ENCODE measurements at regions not wholly inside any gene's neighbourhood (a gene's known extent, or its start where the extent isn't known, plus 50 kb on each side); places are given as distances from the start of the nearest gene placed in this dataset.
A peak's percentile ranks its signal among the peaks of the same experiment; 100 is the strongest.

DNA sequence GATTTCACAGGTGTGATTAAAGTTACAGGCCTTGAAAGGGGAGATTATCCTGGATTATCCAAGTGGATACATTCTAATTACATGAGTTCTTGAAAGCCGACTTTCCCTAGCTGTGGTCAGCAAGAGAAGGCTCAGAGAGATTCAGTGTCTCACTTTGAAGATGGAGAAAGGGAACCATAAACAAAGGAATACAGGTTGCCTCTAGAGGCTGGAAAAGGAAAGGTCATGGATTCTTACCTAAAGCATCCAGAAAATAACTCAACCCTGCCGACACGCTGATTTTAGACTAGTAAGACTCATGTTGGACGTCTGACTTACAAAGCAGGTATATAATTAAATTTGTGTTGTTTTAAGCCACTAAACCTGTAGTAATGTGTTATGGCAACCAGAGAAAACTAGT lies 1095.7 kb upstream of the ZEB2 start:
- no peak for DNase-seq (ENCODE audit: low read depth, low spot score)

DNA sequence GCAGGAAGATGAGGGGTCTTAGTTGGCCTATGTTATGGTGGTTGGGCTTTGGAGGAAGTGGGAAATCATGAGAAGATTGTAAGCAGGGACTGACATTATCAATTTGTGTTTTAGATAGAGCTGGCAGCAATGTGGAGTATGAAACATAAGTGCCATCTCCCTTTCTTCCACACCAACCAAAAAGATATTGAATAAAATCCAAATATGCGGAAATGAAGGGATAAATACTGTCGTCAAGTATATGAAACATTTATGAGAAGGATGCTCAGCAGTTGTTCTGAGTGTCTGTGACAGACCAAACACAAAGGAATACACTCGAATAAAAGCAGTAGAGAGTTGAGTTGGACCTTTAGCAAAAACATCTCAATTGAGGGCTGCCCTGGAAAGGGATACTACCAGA lies 1090.0 kb upstream of the ZEB2 start:
- DNase-seq (ENCODE audit: low read depth, low spot score) = no peak

DNA sequence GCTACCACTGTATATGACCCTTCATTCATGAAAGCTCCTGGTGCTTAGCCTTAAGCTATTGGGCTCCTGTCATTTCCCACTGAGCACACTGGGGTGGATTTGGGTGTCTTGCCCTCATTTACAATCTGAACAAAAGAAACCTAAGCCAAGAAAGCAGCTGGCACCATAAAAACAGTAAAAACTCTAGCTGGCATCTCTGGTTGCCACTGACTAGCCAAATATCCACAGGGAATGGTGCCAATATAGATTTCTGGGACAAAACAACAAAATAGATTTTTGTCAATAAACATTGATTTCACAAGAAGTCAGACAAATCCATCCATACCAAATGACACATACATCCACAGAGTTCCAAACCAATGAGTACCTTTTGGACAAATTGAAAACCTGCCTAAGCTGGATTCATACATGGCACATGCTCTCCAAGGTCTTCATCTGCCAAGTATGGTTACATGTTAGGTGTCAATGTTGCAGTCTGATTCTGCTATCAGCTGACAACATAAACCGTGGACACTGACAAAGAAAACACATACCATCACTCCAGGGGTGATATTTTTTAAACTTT lies 1081.5 kb upstream of the ZEB2 start:
- no peak for DNase-seq (ENCODE audit: low read depth, low spot score)

DNA sequence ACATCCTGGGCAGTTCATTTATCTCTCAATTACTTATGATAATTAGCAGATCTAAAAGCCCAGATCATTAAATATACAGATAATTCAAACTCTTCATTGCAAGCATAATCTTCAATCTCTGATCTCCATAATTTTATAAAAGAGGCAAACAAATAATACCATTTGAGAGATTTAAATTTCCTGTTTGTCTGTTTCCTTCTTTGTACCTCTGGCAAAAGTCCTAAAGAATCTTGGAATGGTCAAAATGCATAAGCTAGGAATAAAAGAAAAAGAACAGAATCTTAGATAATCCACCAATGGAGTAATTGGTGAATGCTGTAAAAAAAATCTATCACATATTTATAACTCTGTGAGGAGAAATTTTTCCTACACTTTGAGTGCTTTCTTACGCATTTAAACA lies 1080.9 kb upstream of the ZEB2 start:
- DNase-seq (ENCODE audit: low read depth, low spot score) = no peak

DNA sequence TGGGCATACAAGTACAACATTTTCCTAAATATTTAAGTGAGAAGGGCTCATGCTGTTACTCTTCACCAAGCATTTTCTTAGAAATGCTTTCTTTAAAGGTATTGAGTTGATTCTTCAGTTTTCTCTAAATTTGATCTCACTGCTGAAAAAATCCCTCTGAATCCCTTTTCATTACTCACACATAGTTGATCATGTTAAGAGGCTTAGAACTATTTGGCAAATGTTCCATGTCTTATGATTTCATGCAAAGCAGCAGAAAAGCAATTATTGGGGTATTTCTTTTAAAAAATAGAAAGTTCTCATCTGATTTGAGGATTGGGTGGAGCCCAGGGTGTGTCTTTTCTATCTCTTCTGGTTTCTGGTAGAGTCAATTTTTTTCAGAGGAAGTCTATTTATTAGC lies 1079.8 kb upstream of the ZEB2 start:
- DNase-seq (ENCODE audit: low read depth, low spot score) = no peak

DNA sequence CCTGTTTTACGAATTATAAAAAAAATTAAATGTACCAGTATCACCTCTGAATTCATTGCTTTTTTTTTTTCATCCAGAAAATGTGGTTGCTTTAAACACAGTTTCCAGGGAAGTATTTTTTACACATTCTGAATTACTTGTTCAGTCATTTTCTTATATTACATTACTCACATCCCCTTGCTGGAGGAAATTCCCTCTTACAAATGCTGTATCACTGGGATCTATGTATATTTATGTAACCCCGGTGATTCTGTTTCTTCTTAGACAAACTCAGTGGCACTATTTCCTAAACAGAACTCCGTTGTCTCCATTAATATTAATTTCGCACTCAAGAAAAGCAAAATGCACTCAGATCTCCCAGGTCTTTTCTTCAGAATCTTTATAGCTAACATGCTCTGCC lies 1078.5 kb upstream of the ZEB2 start:
- DNase-seq (ENCODE audit: low read depth, low spot score) = no peak

DNA sequence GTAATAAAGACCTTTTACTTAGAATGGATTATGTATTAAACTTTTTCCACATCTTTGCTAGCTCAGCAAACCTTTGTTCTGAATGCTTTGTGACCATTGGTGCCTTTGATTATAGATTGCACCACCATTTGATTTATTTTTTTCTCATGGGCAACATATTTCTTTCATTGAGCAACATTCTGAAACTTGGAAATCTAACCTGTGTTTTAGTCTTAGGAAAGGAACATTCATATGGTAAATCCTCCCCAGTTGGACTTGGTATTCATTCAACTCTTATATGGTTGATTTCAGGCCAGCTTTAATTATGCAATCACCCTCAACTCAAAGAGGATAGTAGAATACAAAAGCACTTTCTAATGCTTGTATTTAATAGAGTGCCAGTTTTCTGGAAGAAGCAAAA lies 1077.9 kb upstream of the ZEB2 start:
- no peak for DNase-seq (ENCODE audit: low read depth, low spot score)

DNA sequence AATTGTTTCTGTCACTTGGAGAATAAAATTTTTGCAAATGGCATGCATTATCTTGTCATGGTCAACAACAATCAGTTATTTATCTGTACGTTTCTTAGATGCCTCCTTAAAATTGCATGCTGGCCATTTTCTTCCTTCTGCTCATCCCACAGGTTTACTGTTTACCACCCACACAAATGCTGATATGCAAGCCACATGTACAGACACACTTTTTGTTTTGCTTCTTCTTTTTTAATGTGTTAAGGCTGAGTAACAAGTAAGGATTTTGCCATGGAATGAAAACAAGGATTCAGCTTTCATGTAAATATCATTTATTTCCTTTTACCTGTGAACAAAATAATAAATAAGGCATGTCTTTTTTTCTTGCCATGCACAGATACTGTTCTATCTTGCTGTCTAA lies 1077.1 kb upstream of the ZEB2 start:
- DNase-seq (ENCODE audit: low read depth, low spot score) = no peak

DNA sequence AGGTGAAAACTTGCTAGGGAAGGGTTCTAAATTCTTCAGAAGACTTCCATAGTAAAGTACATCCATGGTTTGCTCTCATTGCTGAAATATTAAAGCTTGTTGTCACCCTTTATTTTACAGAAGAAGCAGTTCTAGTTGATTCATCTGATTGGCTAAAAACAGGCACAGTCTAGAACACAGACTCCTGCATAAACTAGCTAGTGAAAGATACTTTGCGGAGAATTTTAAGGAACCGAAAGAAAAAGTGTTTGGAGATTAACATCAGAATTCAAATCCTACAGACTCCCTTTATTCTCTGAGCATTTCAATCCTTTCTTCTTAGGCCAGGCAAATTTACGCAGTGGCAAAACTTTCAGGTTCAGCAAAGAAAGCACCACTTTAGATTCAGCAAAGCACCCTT lies 1076.5 kb upstream of the ZEB2 start:
- DNase-seq (ENCODE audit: low read depth, low spot score) = no peak

DNA sequence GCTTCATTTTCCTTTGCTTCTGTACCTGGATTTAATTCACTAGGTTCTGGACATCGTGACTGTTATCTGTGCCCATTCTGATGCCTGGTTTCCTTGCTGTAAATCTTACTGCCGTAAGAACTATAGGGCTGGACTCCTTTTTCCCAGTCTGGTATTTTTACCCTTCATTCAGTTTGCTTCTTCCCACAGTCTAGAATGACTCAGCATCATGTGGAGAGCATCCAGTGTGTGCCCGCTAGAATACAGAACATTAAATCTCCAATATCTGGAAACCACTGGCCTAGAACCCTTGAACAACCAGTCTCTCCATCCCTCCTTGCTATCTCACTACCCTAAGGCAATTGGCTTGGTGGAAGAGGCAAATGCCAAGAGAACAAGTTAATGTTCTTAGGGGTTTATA lies 1075.4 kb upstream of the ZEB2 start:
- DNase-seq (ENCODE audit: low read depth, low spot score) = no peak

DNA sequence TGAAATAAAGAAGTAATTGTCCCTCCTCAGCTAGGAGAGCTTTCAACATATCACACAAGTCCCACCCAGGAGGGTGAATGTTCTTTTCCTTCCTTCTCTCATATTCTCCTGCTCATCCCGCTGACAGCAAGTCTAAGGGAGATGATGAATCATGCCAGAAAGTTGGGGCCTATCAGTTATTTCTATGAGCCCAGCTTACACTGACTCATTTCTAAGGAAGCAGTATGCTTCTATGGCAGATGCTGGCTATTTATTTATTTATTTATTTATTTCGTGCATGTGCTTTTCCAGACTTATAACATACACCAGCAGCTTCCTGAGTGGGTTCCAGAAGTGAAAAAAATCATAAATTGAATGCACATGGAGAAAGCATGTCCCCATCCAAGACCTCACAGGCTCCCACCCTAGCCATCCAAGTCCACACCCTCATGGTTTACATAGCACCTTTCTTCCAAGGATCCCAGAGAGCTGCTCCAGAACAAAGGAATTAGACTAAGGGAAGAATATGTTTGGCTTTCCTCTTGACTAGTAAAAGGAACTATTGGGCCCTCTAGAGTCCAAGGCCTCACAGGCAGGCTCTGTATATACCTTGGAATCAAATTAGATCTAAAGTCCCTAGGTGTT lies 1074.2 kb upstream of the ZEB2 start:
- peak; percentile 70 for DNase-seq (ENCODE audit: low read depth, low spot score)

DNA sequence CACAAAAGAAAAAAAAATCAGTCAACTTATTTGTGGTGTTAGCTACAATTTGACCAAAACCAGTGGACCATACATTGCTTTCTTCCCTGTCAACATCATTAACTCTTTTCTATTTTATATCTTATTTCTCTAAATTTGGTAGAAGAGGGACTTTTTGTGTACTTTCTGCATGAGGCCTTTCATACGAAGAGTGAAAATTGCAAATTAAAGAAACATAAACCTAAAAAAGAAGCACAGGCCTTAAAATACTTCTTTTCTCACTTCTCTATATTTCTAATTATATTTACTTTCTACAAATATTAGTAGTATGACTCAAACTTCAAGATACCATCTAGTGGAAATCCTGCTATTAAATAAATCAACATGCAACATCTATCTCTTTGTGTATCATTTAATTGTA lies 1073.4 kb upstream of the ZEB2 start:
- no peak for DNase-seq (ENCODE audit: low read depth, low spot score)

DNA sequence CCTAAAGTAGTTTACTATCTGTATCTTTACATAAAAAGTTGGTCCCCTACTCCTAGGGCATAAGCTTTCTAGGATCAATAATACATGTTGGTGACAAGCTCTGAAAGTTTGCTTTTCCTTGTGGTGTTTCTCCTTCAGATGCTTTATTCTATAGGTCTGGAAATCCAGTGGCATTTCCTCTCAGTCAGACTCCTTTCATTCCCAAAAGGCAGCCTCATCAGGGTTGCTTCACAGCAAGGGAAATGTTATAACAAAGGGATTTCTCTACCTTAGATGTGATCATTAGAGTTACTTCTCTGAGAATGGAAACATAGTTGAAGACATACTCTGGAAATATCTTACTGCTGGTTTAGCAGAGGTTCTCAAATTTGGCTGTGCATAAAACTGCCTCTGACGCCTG lies 1072.4 kb upstream of the ZEB2 start:
- DNase-seq (ENCODE audit: low read depth, low spot score) = no peak

DNA sequence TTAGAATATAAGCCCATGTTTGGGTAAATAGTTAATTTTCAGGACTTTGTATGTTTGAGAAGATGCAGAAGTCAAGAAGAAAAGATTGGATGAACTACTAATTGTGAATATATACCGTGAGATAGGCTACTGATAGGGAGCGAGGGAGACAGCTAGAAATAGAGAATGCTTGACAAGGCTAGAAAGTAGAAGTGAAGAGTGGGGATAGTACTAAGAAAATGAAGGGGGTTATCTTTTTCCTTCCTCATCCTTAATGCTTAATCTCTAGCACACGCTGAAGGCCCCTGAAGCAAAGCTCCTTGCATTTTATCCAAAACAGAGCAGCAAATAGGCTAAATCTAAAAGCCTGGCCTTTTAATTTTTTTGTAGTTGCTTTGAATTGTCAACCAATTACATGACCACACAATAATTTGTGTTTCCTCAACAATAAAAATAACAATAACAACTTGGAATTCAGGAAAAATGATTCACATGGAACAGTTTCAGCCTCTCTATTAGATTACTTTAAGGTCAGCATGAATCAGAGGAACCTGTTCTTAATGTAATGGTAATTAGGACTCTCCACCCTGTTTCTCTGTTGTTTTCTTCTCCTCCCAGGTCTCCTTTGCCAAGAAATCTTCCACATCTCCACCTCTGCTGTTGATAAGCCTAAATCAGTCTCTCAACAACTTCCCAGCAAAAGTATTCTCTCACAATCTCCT lies 1071.3 kb upstream of the ZEB2 start:
- DNase-seq (ENCODE audit: low read depth, low spot score) = no peak

DNA sequence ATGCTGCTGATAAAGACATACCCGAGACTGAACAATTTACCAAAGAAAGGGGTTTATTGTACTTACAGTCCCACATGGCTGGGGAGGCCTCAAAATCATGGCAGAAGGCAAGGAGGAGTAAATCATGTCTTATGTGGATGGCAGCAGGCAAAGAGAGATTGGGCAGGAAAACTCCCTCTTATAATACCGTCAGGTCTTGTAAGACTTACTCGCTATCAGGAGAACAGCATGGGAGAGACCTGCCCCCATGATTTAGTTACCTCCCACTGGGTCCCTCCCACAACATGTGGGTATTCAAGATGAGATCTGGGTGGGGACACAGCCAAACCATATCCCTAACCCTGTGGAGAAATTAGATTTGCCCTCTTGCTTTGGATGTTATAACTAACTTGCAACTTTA lies 1068.0 kb upstream of the ZEB2 start:
- DNase-seq (ENCODE audit: low read depth, low spot score) = no peak

DNA sequence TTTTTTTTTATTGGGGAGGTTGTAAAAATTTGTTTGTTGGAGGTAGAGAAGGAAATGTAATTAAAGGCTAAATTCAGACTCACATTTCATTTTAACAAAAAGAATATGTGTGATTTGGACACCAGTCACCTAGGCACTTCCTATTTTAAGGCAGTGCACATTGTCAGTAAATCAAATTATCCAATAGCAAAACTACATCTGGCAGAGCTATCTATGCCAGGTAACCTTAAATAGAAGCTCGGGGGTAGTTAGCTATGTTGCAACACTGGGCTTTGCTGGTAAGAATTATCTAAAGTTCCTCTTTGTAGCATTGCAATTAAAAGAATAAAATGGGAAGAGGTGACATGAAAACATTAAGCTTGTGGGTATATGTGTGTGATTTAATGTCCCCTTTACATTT lies 1064.4 kb upstream of the ZEB2 start:
- DNase-seq (ENCODE audit: low read depth, low spot score) = no peak

DNA sequence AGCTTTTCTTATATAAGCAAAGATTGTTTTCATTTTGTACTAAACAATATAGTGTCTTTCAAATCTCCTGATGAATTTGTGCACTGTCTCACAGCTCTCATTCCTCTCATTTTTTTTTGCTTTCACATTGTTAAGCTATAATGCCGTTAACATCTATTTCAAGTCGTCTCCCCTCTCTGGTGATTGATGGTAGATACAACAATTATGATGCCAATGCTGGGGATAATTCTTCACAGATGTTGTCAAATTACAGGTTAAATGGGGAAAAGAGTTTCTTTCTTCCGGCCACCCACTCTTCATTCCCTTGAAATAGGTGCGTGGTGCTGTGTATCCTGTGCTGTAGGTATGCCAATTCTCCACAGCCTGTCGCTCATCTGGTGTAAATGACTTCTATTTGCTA lies 1053.7 kb upstream of the ZEB2 start:
- no peak for DNase-seq (ENCODE audit: low read depth, low spot score)

DNA sequence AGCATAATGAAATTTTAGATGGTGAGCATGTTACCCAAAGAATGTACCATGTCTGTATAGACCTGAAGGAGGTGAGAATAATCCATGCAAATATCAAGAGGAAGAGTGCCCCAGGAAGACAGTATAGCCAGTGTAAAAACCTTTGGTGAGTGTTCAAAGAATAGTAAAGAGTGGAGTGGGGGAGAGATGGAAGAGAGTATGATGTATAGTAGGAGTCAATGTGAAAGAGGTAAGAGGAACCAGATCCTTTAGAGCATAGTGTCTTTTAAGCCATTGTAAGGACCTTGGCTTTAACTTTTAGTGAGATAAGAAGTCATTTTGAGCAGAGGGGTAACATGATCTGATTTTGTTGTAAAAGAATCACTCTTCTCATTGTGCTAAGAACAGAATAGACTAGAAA lies 1052.3 kb upstream of the ZEB2 start:
- DNase-seq (ENCODE audit: low read depth, low spot score) = no peak

DNA sequence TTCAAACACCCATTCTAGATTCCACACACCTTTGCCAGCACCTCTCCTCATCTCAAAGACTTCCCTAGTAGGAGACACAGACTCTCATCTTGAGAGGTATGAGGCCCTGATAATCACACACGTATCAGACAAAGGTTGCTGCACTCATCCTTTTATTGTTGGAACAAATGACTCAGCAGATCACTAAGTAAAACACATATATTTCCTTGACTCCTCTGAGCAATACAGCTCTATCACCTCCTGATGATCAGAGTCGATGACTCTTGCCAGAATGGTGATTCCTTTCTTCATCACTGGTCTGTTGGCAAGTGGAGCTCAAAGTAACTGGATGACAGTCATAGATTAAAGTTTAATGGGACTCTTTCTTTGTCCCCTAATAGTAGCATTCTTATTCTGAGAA lies 1049.2 kb upstream of the ZEB2 start:
- DNase-seq (ENCODE audit: low read depth, low spot score) = no peak

DNA sequence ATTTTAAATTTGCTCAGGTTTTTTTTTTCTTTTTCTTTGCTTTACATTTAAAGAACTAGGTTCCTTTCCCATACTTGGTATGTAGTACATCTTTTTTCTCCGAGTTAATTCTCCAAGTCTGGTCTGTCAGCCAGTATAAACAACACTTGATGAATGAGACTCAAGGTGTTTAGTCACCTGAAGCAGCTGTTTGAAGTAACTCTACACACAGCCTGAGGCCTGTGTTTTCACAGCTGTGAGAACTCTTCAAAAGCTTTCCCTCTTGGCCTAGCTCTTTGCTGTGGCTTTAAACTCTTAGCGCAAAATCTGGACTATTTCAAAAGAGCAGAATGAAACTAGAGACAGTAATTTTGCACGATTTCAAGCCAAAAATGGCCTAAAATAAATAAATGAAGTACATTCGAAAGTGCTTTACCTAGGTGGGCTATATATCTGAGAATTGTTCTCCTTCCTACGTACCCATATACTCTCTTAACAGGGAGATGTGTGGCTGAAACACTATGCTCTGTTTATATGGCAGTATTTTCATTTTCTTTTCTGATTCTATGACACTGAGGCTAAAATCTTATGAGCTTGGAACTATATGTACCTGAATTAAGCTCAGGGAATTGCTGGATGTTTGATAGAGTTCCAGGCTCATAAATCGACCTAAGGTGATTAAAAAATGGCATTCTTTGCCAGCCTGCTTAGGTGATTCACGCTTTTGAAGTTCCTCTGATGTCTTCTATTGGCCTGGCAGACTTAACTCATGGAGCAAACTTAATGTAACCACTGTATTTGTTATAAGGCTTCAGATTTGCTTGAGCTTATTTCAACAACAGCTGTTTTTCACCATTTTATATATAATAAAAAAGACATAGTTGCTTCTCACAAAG lies 1044.1 kb upstream of the ZEB2 start:
- peak; percentile 40 for DNase-seq (ENCODE audit: low read depth, low spot score)

DNA sequence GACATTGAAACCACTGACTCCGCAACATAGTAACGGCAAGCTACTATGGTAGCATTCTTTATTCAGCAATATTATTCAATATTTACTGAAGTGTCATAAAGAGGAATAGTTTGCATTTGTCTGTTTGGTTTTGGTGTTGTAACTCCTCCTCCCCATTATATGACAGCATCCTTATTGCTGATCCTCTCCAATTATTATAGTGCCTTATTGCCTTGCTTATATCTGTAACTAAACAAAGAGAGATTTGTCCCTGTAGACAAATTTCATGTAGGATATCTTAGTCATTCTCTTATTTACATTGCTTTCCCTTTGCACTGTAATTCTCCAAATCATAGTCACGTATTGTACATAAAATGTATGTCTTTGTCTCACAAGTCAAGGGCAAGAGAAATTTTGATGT lies 1041.2 kb upstream of the ZEB2 start:
- no peak for DNase-seq (ENCODE audit: low read depth, low spot score)

DNA sequence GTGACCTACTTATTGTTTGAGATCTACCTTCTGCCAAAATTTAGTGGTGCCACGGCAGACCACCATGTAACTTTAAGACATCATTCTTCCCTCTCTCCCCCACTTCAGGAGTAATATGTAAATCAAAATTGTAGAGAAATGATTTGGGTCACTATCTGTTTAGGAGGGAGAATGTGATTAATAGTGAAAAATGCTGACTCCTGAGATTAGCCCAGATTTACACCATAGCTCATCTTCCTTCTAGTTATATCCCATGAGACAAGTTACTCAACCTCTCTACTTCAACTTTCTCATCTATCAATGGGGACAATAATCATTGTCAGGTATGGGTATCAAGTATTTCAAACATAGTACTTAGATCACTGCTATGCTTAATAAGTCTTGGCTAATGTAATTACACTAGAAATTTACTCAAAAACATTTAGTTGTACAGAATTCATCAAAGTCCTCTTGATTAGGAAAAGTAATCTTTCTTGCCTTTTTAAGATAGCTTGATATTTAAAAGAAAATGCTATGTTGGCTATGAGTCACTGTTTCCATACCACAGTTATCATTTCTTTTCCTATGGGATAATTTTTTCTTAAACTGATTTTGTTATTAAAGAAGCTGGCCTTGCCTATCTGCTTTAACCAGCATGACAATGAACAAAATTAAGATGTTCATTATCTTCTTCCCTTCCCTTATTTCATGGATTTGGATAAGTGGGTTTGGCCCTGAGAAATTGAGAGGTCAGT lies 1038.9 kb upstream of the ZEB2 start:
- no peak for DNase-seq (ENCODE audit: low read depth, low spot score)

Measured in smooth muscle cell of the brain vasculature (primary cell).